Thyroid gland (tissue), 4 donors: ENCODE measurements at regions not wholly inside any gene's neighbourhood (a gene's known extent, or its start where the extent isn't known, plus 50 kb on each side); places are given as distances from the start of the nearest gene placed in this dataset.

ENCODE experiments used
- DNase-seq, 2 donors: peaks; one replicate each; pipeline ENCODE4 v3.0.0-alpha.2; 2019
- H3K27ac ChIP-seq, 3 donors: fragments of 200-600 bp; sonication (generic); 1 replicate in 2 of 3; 2 replicates in 1 of 3; pipeline ENCODE4 v1.5.1; 2016 to 2019; ENCODE audit warnings: mild to moderate bottlenecking in 1 of 3, moderate library complexity in 1 of 3
- H3K27me3 ChIP-seq: fragments of 200-600 bp; sonication (generic); one replicate; pipeline ENCODE4 v1.5.1; 2019
- H3K36me3 ChIP-seq, 2 donors: fragments of 200-600 bp; sonication (generic); one replicate each; pipeline ENCODE4 v1.5.1; 2016 to 2019
- H3K4me1 ChIP-seq, 2 donors: fragments of 200-600 bp; sonication (generic); one replicate each; pipeline ENCODE4 v1.5.1; 2017 to 2019
- H3K4me3 ChIP-seq, 3 donors: fragments of 200-600 bp; sonication (generic); replicated peaks in 1 of 3; 1 replicate in 2 of 3; 2 replicates in 1 of 3; pipeline ENCODE4 v1.5.1; 2016; ENCODE audit warnings: mild to moderate bottlenecking in 1 of 3
- H3K9me3 ChIP-seq: fragments of 200-600 bp; sonication (generic); one replicate; pipeline ENCODE4 v1.5.1; 2017
- CTCF ChIP-seq, 6 experiments: fragments of 200-600 bp in 3 of 6; fragments of 450-650 bp in 3 of 6; sonication (generic) in 3 of 6; IDR thresholded peaks; one replicate each; pipeline ENCODE4 v1.5.1; 2016 to 2019; ENCODE audit warnings: antibody characterized with exemption in 6 of 6, mild to moderate bottlenecking in 2 of 6, inconsistent platforms in 1 of 6, moderate library complexity in 1 of 6
- POLR2A ChIP-seq, 2 donors: fragments of 450-650 bp; IDR thresholded peaks; one replicate each; pipeline ENCODE4 v1.6.1; 2017; ENCODE audit warnings: antibody characterized with exemption in 2 of 2, mild to moderate bottlenecking in 2 of 2, moderate library complexity in 1 of 2
- WGBS, 2 donors: methylation state at CpG; one replicate each; pipeline ENCODE4 v1.1.5; 2017; 5-methylcytosine and 5-hydroxymethylcytosine counted together
- intact Hi-C: fragments of 100-400 bp; cut with DNase I; formaldehyde crosslinking; loops from one replicate; pipeline ENCODE4 v1.15.1; 2023

DNA sequence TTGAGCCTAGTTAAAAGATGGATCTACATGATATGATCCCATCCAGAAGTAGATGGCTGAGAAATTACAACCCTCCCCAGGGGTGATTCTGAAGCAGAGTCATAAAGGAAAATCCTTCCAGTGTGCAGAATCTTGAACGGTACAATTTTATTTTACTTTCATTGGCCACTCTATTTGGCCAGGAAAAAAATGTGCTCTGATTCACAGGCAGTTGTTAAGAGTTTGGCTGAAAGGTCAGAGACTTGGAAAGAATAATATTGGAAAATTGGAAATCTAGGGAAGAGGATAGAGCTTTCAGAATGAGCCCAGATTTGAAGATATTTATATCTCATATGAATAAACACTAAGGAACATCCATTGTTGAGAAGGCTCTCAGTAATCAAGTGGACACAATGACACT is 1299.3 kb upstream of the GJE1 start:
- H3K27me3 ChIP-seq, result no peaks in the 10 kb centered on the region
- H3K4me1 ChIP-seq, result no peaks in the 10 kb centered on the region
- H3K9me3 ChIP-seq, result no peaks in the 10 kb centered on the region
- no peak overlapping the region for H3K27ac ChIP-seq
- TF ChIP-seq CTCF (IDR thresholded peaks at IDR 0.05), result no peak
- TF ChIP-seq POLR2A (IDR thresholded peaks at IDR 0.05), result no peak
- intact Hi-C loops, result no loop called here
- DNase-seq, result no peak
- no peaks in the 10 kb centered on the region for H3K36me3 ChIP-seq
- H3K4me3 ChIP-seq, result no peak overlapping the region
- WGBS, 2 donors, result 63 to 66% methylated on average over 1 of the region's 1 CpG

DNA sequence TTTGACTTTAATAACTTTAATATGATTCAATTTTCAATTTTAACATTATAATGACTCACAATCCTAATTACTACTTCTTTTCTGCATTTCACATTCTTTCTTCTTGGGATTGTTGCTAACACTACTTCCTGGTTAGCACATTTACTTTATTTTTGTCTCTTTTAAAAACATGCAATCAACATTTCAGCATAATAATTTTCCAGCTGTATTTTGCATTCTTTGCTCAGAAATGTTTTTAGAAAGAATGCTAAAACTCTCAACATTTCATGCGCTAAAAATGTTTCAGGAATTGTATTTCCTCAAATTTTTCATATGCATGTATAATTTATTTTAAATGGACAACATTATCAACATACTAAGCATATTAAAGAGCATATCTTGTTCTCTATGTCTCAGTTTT is 1302.1 kb upstream of the GJE1 start:
- intact Hi-C loops, result no loop called here
- WGBS, 2 donors, result 87 to 91% methylated on average over 1 of the region's 1 CpG
- TF ChIP-seq POLR2A (IDR thresholded peaks at IDR 0.05) (no peak), CTCF (IDR thresholded peaks at IDR 0.05) (no peak)
- Histone ChIP-seq H3K9me3 (no peaks in the 10 kb centered on the region), H3K4me3 (no peak overlapping the region), H3K27ac (no peak overlapping the region), H3K4me1 (no peaks in the 10 kb centered on the region), H3K27me3 (no peaks in the 10 kb centered on the region), H3K36me3 (no peaks in the 10 kb centered on the region)
- DNase-seq, result no peak

- Histone ChIP-seq H3K27ac (no peak overlapping the region), H3K9me3 (no peaks in the 10 kb centered on the region), H3K36me3 (no peaks in the 10 kb centered on the region), H3K4me3 (no peak overlapping the region), H3K27me3 (no peaks in the 10 kb centered on the region), H3K4me1 (no peaks in the 10 kb centered on the region)
- intact Hi-C loops, result no loop called here
- DNase-seq, result no peak
- TF ChIP-seq POLR2A (IDR thresholded peaks at IDR 0.05) (no peak), CTCF (IDR thresholded peaks at IDR 0.05) (no peak)
- WGBS, 2 donors, result 90 to 92% methylated on average over 7 of the region's 7 CpGs
These were observed 1303.9 kb upstream of the GJE1 start for GRCh38 chr6:140828856-140829255.

DNA sequence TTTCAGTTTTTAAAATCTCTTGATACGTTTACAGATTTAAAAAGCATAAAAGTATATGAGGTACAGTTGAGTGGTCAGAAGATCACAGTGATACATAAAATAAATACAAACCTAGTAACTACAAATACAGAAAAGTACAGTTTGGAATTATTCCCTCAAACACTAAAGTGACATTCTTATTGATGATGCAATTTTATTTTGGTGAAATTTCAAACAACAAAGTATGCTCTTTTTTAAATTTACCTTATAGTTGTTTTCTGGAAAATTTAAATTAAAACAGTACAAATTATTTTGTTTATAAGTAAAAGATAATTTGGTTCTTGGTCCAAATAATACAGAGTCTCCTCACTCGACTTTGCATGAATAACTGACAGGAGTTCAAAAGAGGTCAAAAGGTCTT is 1305.1 kb upstream of the GJE1 start:
- H3K36me3 ChIP-seq, result no peaks in the 10 kb centered on the region
- intact Hi-C loops, result no loop called here
- H3K27ac ChIP-seq, result no peak overlapping the region
- no peaks in the 10 kb centered on the region for H3K9me3 ChIP-seq
- WGBS, 2 donors, result 39 to 67% methylated on average over 2 of the region's 2 CpGs
- H3K27me3 ChIP-seq, result no peaks in the 10 kb centered on the region
- no peak for DNase-seq
- TF ChIP-seq POLR2A (IDR thresholded peaks at IDR 0.05), result no peak
- no peak for TF ChIP-seq CTCF (IDR thresholded peaks at IDR 0.05)
- no peak overlapping the region for H3K4me3 ChIP-seq
- H3K4me1 ChIP-seq, result no peaks in the 10 kb centered on the region

DNA sequence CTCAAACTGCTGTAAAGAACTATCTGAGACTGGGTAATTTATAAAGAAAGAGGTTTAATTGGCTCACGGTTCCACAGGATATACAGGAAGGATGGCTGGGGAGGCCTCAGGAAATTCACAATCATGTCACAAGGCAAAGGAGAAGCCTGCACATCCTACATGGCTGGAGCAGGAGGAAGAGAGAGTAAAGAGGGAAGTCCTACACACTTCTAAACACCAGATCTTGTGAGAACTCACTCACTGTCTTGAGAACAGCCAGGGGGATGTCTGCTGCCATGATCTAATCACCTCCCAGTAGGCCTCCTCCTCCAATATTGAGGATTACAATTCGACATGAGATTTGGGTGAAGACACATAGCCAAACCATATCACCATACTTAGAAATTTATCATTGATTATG is 1307.0 kb upstream of the GJE1 start:
- no peak overlapping the region for H3K27ac ChIP-seq
- TF ChIP-seq CTCF (IDR thresholded peaks at IDR 0.05), result no peak
- TF ChIP-seq POLR2A (IDR thresholded peaks at IDR 0.05), result no peak
- no peaks in the 10 kb centered on the region for H3K27me3 ChIP-seq
- 84 to 85% methylated on average over 2 of the region's 2 CpGs for WGBS, 2 donors
- no peak for DNase-seq
- H3K36me3 ChIP-seq, result no peaks in the 10 kb centered on the region
- no peaks in the 10 kb centered on the region for H3K9me3 ChIP-seq
- H3K4me3 ChIP-seq, result no peak overlapping the region
- H3K4me1 ChIP-seq, result no peaks in the 10 kb centered on the region
- intact Hi-C loops, result no loop called here
